OCI-LY3 (cell line): ENCODE measurements at regions not wholly inside any gene's neighbourhood (a gene's known extent, or its start where the extent isn't known, plus 50 kb on each side); places are given as distances from the start of the nearest gene placed in this dataset.

Source experiments
- H2AFZ ChIP-seq: fragments of 200-600, 300-600 bp; shearing (Covaris generic); 2 replicates; pipeline ENCODE4 v1.6.0; 2014; ENCODE audit warnings: antibody characterized with exemption, low read depth, low read length
- H3K27ac ChIP-seq: fragments of 200-600, 300-600 bp; sonication (generic); 2 replicates; pipeline ENCODE4 v1.5.1; 2014; ENCODE audit warnings: mild to moderate bottlenecking, low read length, moderate library complexity, mixed read lengths
- H3K27me3 ChIP-seq: fragments of 200-600, 300-600 bp; sonication (generic); 2 replicates; pipeline ENCODE4 v1.6.1; 2014; ENCODE audit warnings: low read depth, low read length, mixed read lengths
- H3K36me3 ChIP-seq: fragments of 200-600, 300-600 bp; sonication (generic); replicated peaks from 2 replicates; pipeline ENCODE3; 2014; ENCODE audit warnings: low read depth, low read length, mixed read lengths
- H3K4me1 ChIP-seq: fragments of 300-600, 200-600 bp; sonication (generic); 2 replicates; pipeline ENCODE4 v1.6.1; 2014; ENCODE audit warnings: low read length, mixed read lengths
- H3K4me2 ChIP-seq: fragments of 200-600, 300-600 bp; sonication (generic); 2 replicates; pipeline ENCODE4 v1.6.1; 2014; ENCODE audit warnings: low read length, mixed read lengths
- H3K4me3 ChIP-seq: fragments of 300-600, 200-600 bp; sonication (generic); 2 replicates; pipeline ENCODE4 v1.5.1; 2014; ENCODE audit warnings: antibody characterized with exemption, mild to moderate bottlenecking, low read length, moderate library complexity
- H3K79me2 ChIP-seq: fragments of 300-600, 200-600 bp; shearing (Covaris generic); 2 replicates; pipeline ENCODE4 v1.6.1; 2014; ENCODE audit warnings: mild to moderate bottlenecking, low read length, mixed read lengths
- H3K9ac ChIP-seq: fragments of 300-600, 200-600 bp; shearing (Covaris generic); 2 replicates; pipeline ENCODE4 v1.6.0; 2014; ENCODE audit warnings: mild to moderate bottlenecking, low read length, moderate library complexity
- H3K9me3 ChIP-seq: fragments of 200-600, 300-600 bp; shearing (Covaris generic); 2 replicates; pipeline ENCODE4 v1.6.1; 2014; ENCODE audit warnings: low read length, mixed read lengths; ENCODE audit not compliant: insufficient read depth
- H4K20me1 ChIP-seq: fragments of 200-600, 300-600 bp; sonication (generic); 2 replicates; pipeline ENCODE4 v1.6.1; 2016; ENCODE audit warnings: low read length, mixed read lengths; ENCODE audit not compliant: insufficient read depth
- CTCF ChIP-seq: fragments of 200-600, 300-600 bp; sonication (generic); IDR thresholded peaks from 2 replicates; pipeline ENCODE4 v1.5.1; 2014; ENCODE audit warnings: antibody characterized with exemption, low read length, low read depth
- EZH2phosphoT487 ChIP-seq: fragments of 200-600 bp; shearing (Covaris generic); IDR thresholded peaks from 2 replicates; pipeline ENCODE4 v1.6.1; 2018; ENCODE audit warnings: antibody characterized with exemption, mixed run types, low read depth

GRCh38 chr6:43873806-43874714 is 104.0 kb downstream of the VEGFA start:
- no peaks in the 10 kb centered on the region for H3K4me1 ChIP-seq
- no peak overlapping the region for H3K9ac ChIP-seq
- no peak overlapping the region for H3K4me2 ChIP-seq

GRCh38 chr6:43871933-43872332 is 101.9 kb downstream of the VEGFA start:
- no peaks in the 10 kb centered on the region for H4K20me1 ChIP-seq
- H3K27me3 ChIP-seq, result peaks cover 23% of the 10 kb centered on the region
- TF ChIP-seq CTCF (no peak), EZH2phosphoT487 (no peak)
- H3K27ac ChIP-seq, result no peak overlapping the region
- H3K36me3 ChIP-seq, result no peaks in the 10 kb centered on the region
- no peaks in the 10 kb centered on the region for H3K79me2 ChIP-seq
- no peaks in the 10 kb centered on the region for H3K4me1 ChIP-seq
- H2AFZ ChIP-seq, result no peak overlapping the region
- H3K4me2 ChIP-seq, result no peak overlapping the region
- no peak overlapping the region for H3K9ac ChIP-seq
- no peaks in the 10 kb centered on the region for H3K9me3 ChIP-seq
- no peak overlapping the region for H3K4me3 ChIP-seq

More at GRCh38 chr6:43873806-43874714, 104.0 kb downstream of the VEGFA start:
- TF ChIP-seq CTCF, result no peak
- no peak for TF ChIP-seq EZH2phosphoT487
- peaks cover 23% of the 10 kb centered on the region for H3K27me3 ChIP-seq
- H4K20me1 ChIP-seq, result no peaks in the 10 kb centered on the region
- H3K4me3 ChIP-seq, result no peak overlapping the region
- no peak overlapping the region for H3K27ac ChIP-seq
- H3K79me2 ChIP-seq, result no peaks in the 10 kb centered on the region
- H3K9me3 ChIP-seq, result no peaks in the 10 kb centered on the region
- no peak overlapping the region for H2AFZ ChIP-seq
- H3K36me3 ChIP-seq, result no peaks in the 10 kb centered on the region

- H3K9ac ChIP-seq, result no peak overlapping the region
- no peaks in the 10 kb centered on the region for H3K79me2 ChIP-seq
- H3K4me1 ChIP-seq, result no peaks in the 10 kb centered on the region
- H3K27me3 ChIP-seq, result peaks cover 23% of the 10 kb centered on the region
- H3K4me2 ChIP-seq, result no peak overlapping the region
- H4K20me1 ChIP-seq, result no peaks in the 10 kb centered on the region
- no peak for TF ChIP-seq CTCF
- no peak for TF ChIP-seq EZH2phosphoT487
- H3K9me3 ChIP-seq, result no peaks in the 10 kb centered on the region
- H3K27ac ChIP-seq, result no peak overlapping the region
- no peaks in the 10 kb centered on the region for H3K36me3 ChIP-seq
- no peak overlapping the region for H3K4me3 ChIP-seq
- no peak overlapping the region for H2AFZ ChIP-seq
Observed at GRCh38 chr6:43871284-43871683, 101.3 kb downstream of the VEGFA start.

- Histone ChIP-seq H3K9ac (no peak overlapping the region), H2AFZ (no peak overlapping the region), H3K79me2 (no peaks in the 10 kb centered on the region), H3K36me3 (no peaks in the 10 kb centered on the region), H3K4me1 (no peaks in the 10 kb centered on the region), H3K27me3 (peaks cover 23% of the 10 kb centered on the region), H3K9me3 (no peaks in the 10 kb centered on the region), H3K4me2 (no peak overlapping the region), H4K20me1 (no peaks in the 10 kb centered on the region), H3K4me3 (no peak overlapping the region), H3K27ac (no peak overlapping the region)
- TF ChIP-seq EZH2phosphoT487 (no peak), CTCF (no peak)
Observed at GRCh38 chr6:43870660-43871061, 100.7 kb downstream of the VEGFA start.
